ENCODE measurements at regions not wholly inside any gene's neighbourhood (a gene's known extent, or its start where the extent isn't known, plus 50 kb on each side); places are given as distances from the start of the nearest gene placed in this dataset.
A peak's percentile ranks its signal among the peaks of the same experiment; 100 is the strongest.

DNA sequence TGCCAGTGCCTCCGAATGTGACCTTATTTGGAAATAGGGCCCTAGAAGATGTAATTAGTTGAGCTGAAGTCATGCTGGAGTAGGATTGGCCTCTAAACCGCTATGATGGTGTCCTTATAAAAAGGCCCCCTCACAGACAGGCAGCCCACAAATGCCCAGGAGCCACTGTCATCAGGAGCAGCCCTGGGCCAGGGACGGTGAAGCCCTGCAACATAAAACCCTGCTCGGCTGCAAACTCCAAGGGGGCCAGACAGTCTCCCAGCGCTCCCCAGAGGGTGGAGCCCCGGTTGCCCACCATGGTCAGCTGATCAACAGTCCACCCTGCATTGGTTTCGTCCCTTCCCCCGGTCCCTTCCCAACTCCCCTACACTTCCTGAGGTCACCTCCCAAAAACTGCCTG is 351.7 kb downstream of the FOXL1 start:
- DNase-seq: no peak
- no peak overlapping the region for H3K4ac ChIP-seq (ENCODE audit: low read depth, low read length)
- no peaks in the 10 kb centered on the region for H3K79me2 ChIP-seq (ENCODE audit: control insufficient read depth, insufficient read depth, low read length)
- peaks cover 11% of the 10 kb centered on the region for H3K4me1 ChIP-seq (ENCODE audit: control insufficient read depth, low read depth, low read length)
- no peak overlapping the region for H2BK15ac ChIP-seq (replicated peaks; ENCODE audit: low read depth)
- no peak overlapping the region for H2AK5ac ChIP-seq (ENCODE audit: low read length)
- H3K56ac ChIP-seq (ENCODE audit: low read length): peak overlapping the region; percentile 47
- no peak overlapping the region for H3K9ac ChIP-seq (ENCODE audit: low read length)
- H3K27ac ChIP-seq (ENCODE audit: low read depth, low read length): peak overlapping the region; percentile 23
- no peak overlapping the region for H2BK120ac ChIP-seq (ENCODE audit: low read depth, low read length)
- no peaks in the 10 kb centered on the region for H3K36me3 ChIP-seq (ENCODE audit: control insufficient read depth, insufficient read depth, low read length)
- no peak overlapping the region for H3K18ac ChIP-seq (ENCODE audit: low read length)
- no peak overlapping the region for H3K4me2 ChIP-seq (ENCODE audit: low read length)
- H2BK5ac ChIP-seq (ENCODE audit: low read length): no peak overlapping the region
- WGBS (ENCODE audit: extremely low coverage, insufficient coverage, low lambda C conversion rate): no CpG with 5 or more reads among the region's 8 CpGs
- no peak overlapping the region for H3K4me3 ChIP-seq (ENCODE audit: low read length)
- H3K27me3 ChIP-seq (ENCODE audit: insufficient read depth, low read length, poor library complexity): no peaks in the 10 kb centered on the region
- H3K23ac ChIP-seq (ENCODE audit: low read length): no peak overlapping the region
- H3K79me1 ChIP-seq (ENCODE audit: low read length): no peaks in the 10 kb centered on the region
- H4K5ac ChIP-seq (ENCODE audit: low read length): no peak overlapping the region
- H4K8ac ChIP-seq (ENCODE audit: low read depth, low read length): no peak overlapping the region

DNA sequence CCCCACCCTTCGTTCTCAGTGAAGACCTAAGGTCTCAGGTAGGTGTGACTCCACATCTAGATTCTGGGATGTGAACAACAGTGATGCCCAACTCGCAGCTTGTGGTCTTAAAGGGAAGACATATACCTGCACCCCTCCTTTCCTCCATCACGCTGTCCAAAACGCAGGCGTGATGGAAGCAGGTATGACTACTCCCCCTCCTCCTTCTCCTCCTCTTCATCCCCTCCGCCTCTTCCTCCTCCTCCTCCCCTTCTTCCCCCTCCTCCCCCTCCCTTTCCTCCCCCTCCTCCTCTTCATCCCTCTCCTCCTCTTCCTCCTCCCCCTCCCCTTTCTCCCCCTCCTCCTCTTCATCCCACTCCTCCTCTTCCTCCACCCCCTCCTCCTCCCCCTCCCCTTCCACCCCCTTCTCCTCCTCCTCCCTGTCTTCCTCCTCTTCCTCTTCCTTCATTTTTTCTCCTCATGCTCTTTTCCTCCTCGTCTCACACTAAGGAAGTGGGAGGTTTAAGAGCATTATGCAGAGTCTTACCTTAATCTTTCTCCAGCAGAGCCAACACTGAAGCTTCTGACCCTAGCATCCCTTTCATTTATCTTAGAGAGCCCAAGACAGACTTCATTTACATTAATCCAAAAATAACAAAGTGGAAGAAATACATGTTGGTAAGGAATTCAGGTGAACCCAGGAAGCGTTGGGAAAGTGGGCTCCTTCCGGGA is 352.5 kb downstream of the FOXL1 start:
- DNase-seq: no peak
- Histone ChIP-seq H3K79me1 (ENCODE audit: low read length) (no peaks in the 10 kb centered on the region), H3K4me2 (ENCODE audit: low read length) (no peak overlapping the region), H3K23ac (ENCODE audit: low read length) (no peak overlapping the region), H3K9ac (ENCODE audit: low read length) (no peak overlapping the region), H3K4ac (ENCODE audit: low read depth, low read length) (no peak overlapping the region), H4K8ac (ENCODE audit: low read depth, low read length) (no peak overlapping the region), H2AK5ac (ENCODE audit: low read length) (peak overlapping the region; percentile 86), H3K36me3 (ENCODE audit: control insufficient read depth, insufficient read depth, low read length) (no peaks in the 10 kb centered on the region), H3K4me1 (ENCODE audit: control insufficient read depth, low read depth, low read length) (peaks cover 11% of the 10 kb centered on the region), H2BK120ac (ENCODE audit: low read depth, low read length) (no peak overlapping the region), H3K4me3 (ENCODE audit: low read length) (no peak overlapping the region), H3K18ac (ENCODE audit: low read length) (no peak overlapping the region), H3K56ac (ENCODE audit: low read length) (no peak overlapping the region), H3K27me3 (ENCODE audit: insufficient read depth, low read length, poor library complexity) (no peaks in the 10 kb centered on the region), H3K79me2 (ENCODE audit: control insufficient read depth, insufficient read depth, low read length) (no peaks in the 10 kb centered on the region), H3K27ac (ENCODE audit: low read depth, low read length) (no peak overlapping the region), H2BK15ac (replicated peaks; ENCODE audit: low read depth) (no peak overlapping the region), H2BK5ac (ENCODE audit: low read length) (no peak overlapping the region), H4K5ac (ENCODE audit: low read length) (no peak overlapping the region)
- WGBS (ENCODE audit: extremely low coverage, insufficient coverage, low lambda C conversion rate): no CpG with 5 or more reads among the region's 9 CpGs

DNA sequence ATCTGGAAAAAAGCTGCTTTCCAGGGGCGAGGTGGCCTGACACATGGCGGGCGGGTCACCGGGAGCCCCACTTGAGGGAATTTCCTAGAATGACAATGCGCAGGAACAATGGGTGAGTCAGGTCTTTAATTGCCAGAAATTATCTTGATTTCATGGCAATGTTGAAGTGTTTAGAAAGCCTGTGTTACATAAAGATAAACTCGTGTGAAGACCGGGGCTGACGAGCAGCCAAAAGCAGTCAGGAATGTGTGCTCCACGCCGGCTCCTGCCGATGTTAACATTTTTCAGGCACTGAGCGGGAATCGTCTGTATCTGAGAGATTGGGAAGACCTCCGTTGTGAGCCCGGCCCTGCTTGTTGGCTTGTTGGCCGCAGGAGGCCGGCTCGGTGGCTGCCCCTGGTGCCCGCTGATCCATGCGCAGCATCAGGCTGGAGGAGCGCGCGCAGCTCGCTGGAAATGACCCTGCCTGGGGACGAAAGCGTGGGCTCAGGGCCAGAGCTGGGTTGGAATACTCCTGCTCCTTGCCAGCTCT is 353.1 kb downstream of the FOXL1 start:
- Histone ChIP-seq H3K56ac (ENCODE audit: low read length) (peak overlapping the region; percentile 17), H2BK120ac (ENCODE audit: low read depth, low read length) (no peak overlapping the region), H2BK15ac (replicated peaks; ENCODE audit: low read depth) (no peak overlapping the region), H3K4ac (ENCODE audit: low read depth, low read length) (no peak overlapping the region), H3K79me2 (ENCODE audit: control insufficient read depth, insufficient read depth, low read length) (no peaks in the 10 kb centered on the region), H3K9ac (ENCODE audit: low read length) (no peak overlapping the region), H4K8ac (ENCODE audit: low read depth, low read length) (no peak overlapping the region), H3K4me1 (ENCODE audit: control insufficient read depth, low read depth, low read length) (peaks cover 11% of the 10 kb centered on the region), H3K36me3 (ENCODE audit: control insufficient read depth, insufficient read depth, low read length) (no peaks in the 10 kb centered on the region), H3K18ac (ENCODE audit: low read length) (no peak overlapping the region), H3K23ac (ENCODE audit: low read length) (no peak overlapping the region), H3K4me3 (ENCODE audit: low read length) (no peak overlapping the region), H2AK5ac (ENCODE audit: low read length) (no peak overlapping the region), H3K27me3 (ENCODE audit: insufficient read depth, low read length, poor library complexity) (no peaks in the 10 kb centered on the region), H2BK5ac (ENCODE audit: low read length) (no peak overlapping the region), H3K4me2 (ENCODE audit: low read length) (no peak overlapping the region), H3K27ac (ENCODE audit: low read depth, low read length) (no peak overlapping the region), H4K5ac (ENCODE audit: low read length) (no peak overlapping the region), H3K79me1 (ENCODE audit: low read length) (no peaks in the 10 kb centered on the region)
- peak; percentile 48 for DNase-seq
- no CpG with 5 or more reads among the region's 26 CpGs for WGBS (ENCODE audit: extremely low coverage, insufficient coverage, low lambda C conversion rate)

DNA sequence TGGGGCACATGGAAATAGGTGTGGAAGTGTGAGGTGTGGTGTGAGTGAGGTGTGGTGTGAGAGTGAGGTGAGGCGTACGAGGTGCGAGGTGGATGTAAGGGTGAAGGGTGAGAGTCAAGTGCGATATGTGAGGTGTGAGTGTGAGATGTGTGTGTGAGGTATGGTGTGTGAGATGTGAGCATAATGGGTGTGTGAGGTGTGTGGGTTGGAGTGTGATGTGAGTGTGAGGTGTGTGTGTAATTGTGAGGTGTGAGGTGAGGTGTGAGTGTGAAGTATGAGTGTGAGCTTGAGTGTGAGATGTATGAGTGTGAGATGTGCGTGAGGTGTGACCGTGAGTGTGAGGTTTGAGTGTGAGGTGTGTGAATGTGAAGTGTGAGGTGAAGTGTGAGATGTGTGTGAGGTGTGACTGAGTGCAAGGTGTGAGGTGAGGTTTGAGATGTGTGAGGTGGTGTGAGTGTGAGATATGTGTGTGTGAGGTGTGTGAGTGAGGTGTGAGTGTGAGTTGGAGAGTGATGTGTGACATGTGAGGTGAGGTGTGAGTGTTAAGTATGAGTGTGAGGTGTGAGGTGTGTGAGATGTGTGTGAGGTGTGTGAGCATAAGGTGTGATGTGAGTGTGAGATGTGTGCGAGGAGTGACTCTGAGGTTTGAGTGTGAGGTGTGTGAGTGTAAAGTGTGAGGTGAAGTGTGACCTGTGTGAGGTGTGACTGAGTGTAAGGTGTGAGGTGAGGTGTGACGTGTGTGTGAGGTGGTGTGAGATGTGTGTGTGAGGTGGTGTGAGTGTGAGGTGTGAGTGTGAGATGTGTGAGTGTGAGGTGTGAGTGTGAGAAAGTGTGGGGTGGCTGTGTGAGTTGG is 354.0 kb downstream of the FOXL1 start:
- 100% methylated on average over 8 of the region's 8 CpGs for WGBS (ENCODE audit: extremely low coverage, insufficient coverage, low lambda C conversion rate)
- no peak overlapping the region for H4K5ac ChIP-seq (ENCODE audit: low read length)

DNA sequence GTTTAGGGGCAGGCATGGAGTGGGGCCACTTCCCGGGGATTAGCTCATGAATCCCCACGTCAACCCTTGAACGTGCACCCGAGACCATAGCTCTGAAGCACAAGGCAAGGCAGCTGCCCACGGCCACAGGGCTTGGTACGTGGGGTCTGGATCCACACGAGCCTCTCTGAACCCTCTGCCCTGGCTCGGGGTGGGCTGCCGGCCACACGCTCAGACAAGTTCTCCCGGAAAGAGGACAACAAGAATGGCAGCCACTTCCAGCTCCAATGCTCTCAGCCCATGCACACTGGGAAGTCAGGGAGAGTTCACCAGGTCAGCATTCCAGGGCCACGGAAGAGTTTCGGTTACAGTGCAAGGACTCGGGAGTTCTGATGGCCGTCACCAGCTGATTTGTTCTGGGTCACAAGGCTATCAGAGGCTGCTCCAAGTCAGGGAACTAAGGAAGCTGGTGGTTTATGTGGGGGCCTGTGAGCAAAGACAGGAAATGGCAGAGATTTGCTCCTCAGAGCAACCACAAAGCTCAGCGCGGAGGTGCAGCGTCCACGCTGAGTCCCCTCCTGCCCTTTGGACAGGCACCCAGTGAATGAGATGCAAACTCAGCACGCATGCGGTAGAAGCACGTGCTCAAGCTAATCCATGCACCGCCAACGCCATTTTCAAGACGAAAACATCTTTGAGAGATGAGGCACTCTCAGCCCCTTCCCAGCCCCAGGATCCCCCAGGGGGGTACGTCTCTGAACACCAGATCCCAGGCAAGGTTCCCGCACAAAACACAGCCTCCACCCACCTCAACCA is 356.4 kb downstream of the FOXL1 start:
- no peak overlapping the region for H3K23ac ChIP-seq (ENCODE audit: low read length)
- no peak overlapping the region for H3K27ac ChIP-seq (ENCODE audit: low read depth, low read length)
- no peak for DNase-seq
- H3K36me3 ChIP-seq (ENCODE audit: control insufficient read depth, insufficient read depth, low read length): no peaks in the 10 kb centered on the region
- H3K79me2 ChIP-seq (ENCODE audit: control insufficient read depth, insufficient read depth, low read length): no peaks in the 10 kb centered on the region
- no peak overlapping the region for H2BK15ac ChIP-seq (replicated peaks; ENCODE audit: low read depth)
- H3K4ac ChIP-seq (ENCODE audit: low read depth, low read length): no peak overlapping the region
- no peak overlapping the region for H3K18ac ChIP-seq (ENCODE audit: low read length)
- no peaks in the 10 kb centered on the region for H3K79me1 ChIP-seq (ENCODE audit: low read length)
- H4K5ac ChIP-seq (ENCODE audit: low read length): no peak overlapping the region
- no peak overlapping the region for H2BK5ac ChIP-seq (ENCODE audit: low read length)
- no peak overlapping the region for H3K4me2 ChIP-seq (ENCODE audit: low read length)
- WGBS (ENCODE audit: extremely low coverage, insufficient coverage, low lambda C conversion rate): no CpG with 5 or more reads among the region's 27 CpGs
- H2BK120ac ChIP-seq (ENCODE audit: low read depth, low read length): no peak overlapping the region
- H3K27me3 ChIP-seq (ENCODE audit: insufficient read depth, low read length, poor library complexity): no peaks in the 10 kb centered on the region
- no peak overlapping the region for H4K8ac ChIP-seq (ENCODE audit: low read depth, low read length)
- H3K9ac ChIP-seq (ENCODE audit: low read length): no peak overlapping the region
- no peak overlapping the region for H3K4me3 ChIP-seq (ENCODE audit: low read length)
- peak overlapping the region; percentile 40 for H3K56ac ChIP-seq (ENCODE audit: low read length)
- no peak overlapping the region for H2AK5ac ChIP-seq (ENCODE audit: low read length)
- H3K4me1 ChIP-seq (ENCODE audit: control insufficient read depth, low read depth, low read length): peaks cover 1% of the 10 kb centered on the region

More for the DNA sequence above, 354.0 kb downstream of the FOXL1 start:
- H2AK5ac ChIP-seq (ENCODE audit: low read length): no peak overlapping the region
- H3K9ac ChIP-seq (ENCODE audit: low read length): no peak overlapping the region
- no peak overlapping the region for H3K4me2 ChIP-seq (ENCODE audit: low read length)
- DNase-seq: no peak
- H3K79me2 ChIP-seq (ENCODE audit: control insufficient read depth, insufficient read depth, low read length): no peaks in the 10 kb centered on the region
- H3K27me3 ChIP-seq (ENCODE audit: insufficient read depth, low read length, poor library complexity): no peaks in the 10 kb centered on the region
- H3K79me1 ChIP-seq (ENCODE audit: low read length): no peaks in the 10 kb centered on the region
- H3K23ac ChIP-seq (ENCODE audit: low read length): no peak overlapping the region
- no peak overlapping the region for H3K27ac ChIP-seq (ENCODE audit: low read depth, low read length)
- H3K4ac ChIP-seq (ENCODE audit: low read depth, low read length): no peak overlapping the region
- peaks cover 11% of the 10 kb centered on the region for H3K4me1 ChIP-seq (ENCODE audit: control insufficient read depth, low read depth, low read length)
- no peak overlapping the region for H2BK5ac ChIP-seq (ENCODE audit: low read length)
- H4K8ac ChIP-seq (ENCODE audit: low read depth, low read length): no peak overlapping the region
- no peak overlapping the region for H3K4me3 ChIP-seq (ENCODE audit: low read length)
- no peak overlapping the region for H3K18ac ChIP-seq (ENCODE audit: low read length)
- H3K36me3 ChIP-seq (ENCODE audit: control insufficient read depth, insufficient read depth, low read length): no peaks in the 10 kb centered on the region
- peak overlapping the region; percentile 3 for H3K56ac ChIP-seq (ENCODE audit: low read length)
- H2BK15ac ChIP-seq (replicated peaks; ENCODE audit: low read depth): no peak overlapping the region
- no peak overlapping the region for H2BK120ac ChIP-seq (ENCODE audit: low read depth, low read length)
